GM19239 (cell line): ENCODE measurements at regions not wholly inside any gene's neighbourhood (a gene's known extent, or its start where the extent isn't known, plus 50 kb on each side); places are given as distances from the start of the nearest gene placed in this dataset.

Experiments
- DNase-seq: peaks from one replicate; pipeline ENCODE4 v3.0.0; 2011; ENCODE audit warnings: low spot score; ENCODE audit not compliant: insufficient read length
- FAIRE-seq: peaks from 2 replicates; lab custom pipeline; 2011; peaks lifted over from hg19 to GRCh38; lab: Jason Lieb, UNC

GRCh38 chr2:234289834-234290590, 206.9 kb downstream of the ARL4C start:
- FAIRE-seq (no peak), DNase-seq (no peak)

GRCh38 chr2:234288974-234289455, 207.9 kb downstream of the ARL4C start:
- FAIRE-seq (peak; percentile 96), DNase-seq (peak; percentile 25)

DNA sequence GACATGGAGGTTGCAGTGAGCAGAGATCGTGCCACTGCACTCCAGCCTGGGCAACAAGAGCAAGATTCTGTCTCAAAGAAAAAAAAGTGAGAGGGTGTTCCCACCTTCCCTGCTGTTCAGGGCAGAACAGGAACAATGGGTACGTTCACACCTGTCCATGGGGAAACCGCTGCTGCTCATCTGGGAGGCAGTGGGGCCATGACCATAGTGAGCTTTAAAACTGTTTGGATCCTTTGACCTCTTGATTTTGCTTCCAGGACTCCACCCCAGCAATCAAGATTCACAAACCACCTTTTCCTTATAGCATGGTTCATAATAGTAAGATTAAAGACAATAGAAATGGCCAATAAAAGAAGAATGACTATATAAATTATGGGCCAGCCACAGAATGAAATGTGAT, 209.2 kb downstream of the ARL4C start:
- DNase-seq (no peak), FAIRE-seq (no peak)

- FAIRE-seq (no peak), DNase-seq (no peak)
These were observed 209.9 kb downstream of the ARL4C start for GRCh38 chr2:234286956-234287355.

- FAIRE-seq (no peak), DNase-seq (no peak)
These were observed 210.7 kb downstream of the ARL4C start for GRCh38 chr2:234286118-234286598.

DNA sequence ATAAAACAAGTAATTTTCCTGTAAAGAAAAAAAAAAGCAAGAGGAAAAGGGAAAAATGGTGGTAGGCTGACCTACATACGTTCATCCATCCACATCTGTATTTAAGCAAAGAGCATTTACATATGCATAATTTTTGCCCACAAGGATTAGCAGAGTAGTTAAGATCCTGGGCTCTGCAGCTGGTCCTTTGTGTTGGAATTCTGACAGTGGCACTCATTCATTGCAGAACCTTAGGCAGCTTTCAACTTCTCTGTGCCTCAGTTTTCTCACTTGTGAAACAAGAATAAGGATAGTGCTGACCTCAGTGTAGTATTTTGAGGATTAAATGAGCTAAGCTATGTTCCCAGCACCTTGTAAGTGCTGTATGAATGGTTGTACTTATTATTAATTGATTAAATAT, 211.3 kb downstream of the ARL4C start:
- DNase-seq (no peak), FAIRE-seq (no peak)

DNA sequence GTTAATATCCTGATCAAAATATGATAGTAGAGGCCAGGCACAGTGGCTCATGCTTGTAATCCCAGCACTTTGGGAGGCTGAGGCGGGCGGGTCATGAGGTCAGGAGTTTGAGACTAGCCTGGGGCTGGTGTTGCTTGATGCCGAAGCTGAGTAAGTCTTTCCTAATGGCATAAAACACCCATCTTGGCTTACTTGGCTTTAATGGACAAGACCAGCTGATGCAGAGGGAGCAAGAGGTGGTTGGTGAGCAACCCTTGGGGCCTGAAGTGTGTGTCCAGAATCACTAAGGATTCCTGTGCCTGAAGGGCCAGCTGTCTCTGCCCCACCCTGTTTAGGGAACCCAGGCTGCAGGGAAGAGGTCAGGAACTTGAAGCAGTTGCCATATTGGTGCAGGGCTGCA, 217.2 kb downstream of the ARL4C start:
- DNase-seq (no peak), FAIRE-seq (no peak)

GRCh38 chr2:234278556-234279255, 218.2 kb downstream of the ARL4C start:
- peak; percentile 8 for FAIRE-seq
- no peak for DNase-seq

DNA sequence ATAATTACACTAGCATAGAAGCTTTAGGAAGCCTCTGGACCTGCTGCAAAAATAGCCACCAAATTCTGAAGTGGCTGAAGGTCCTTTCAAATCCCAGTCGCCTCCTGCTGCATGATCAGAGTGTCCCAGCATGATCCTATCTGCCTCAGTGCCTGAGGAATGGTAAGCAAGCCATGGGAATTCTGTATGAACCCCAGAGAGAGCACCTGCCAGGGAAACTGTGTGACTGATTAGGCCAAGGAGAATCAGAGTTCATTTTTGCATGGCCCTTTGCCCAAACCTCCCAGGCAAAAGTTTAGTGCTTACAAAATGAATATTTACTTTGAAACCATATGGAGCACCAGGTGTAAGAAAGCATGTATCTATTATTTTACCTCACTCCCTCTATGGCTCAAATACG, 221.4 kb downstream of the ARL4C start:
- DNase-seq, result no peak
- FAIRE-seq, result no peak

DNA sequence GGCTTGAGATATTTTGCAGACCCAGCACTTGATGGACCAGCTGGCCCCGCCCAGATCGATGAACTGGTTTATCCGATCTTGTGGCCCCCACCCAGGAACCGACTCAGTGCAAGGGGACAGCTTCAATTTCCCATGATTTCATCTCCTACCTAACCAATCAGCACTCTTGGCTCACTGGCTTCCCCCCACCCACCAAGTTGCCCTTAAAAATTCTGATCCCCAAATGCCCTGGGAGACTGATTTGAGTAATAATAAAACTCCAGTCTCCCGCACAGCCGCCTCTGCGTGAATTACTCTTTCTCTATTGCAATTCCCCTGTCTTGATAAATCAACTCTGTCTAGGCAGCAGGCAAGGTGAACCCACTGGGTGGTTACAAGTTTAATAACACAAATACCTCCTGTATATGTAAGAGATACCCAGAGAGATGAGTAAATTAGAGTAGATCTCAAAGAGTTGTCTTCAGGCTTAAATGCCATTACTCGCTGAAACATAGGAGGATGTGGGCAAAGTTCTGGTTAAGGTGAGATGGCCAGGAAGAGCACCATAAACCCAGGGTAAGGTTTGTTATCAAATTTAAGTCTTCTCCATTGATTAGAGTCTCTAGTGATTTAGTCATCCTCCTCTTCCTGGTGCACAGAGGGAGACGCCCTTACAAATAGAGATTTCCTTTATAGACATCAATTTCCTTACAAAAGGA, 222.8 kb downstream of the ARL4C start:
- no peak for FAIRE-seq
- DNase-seq, result no peak

DNA sequence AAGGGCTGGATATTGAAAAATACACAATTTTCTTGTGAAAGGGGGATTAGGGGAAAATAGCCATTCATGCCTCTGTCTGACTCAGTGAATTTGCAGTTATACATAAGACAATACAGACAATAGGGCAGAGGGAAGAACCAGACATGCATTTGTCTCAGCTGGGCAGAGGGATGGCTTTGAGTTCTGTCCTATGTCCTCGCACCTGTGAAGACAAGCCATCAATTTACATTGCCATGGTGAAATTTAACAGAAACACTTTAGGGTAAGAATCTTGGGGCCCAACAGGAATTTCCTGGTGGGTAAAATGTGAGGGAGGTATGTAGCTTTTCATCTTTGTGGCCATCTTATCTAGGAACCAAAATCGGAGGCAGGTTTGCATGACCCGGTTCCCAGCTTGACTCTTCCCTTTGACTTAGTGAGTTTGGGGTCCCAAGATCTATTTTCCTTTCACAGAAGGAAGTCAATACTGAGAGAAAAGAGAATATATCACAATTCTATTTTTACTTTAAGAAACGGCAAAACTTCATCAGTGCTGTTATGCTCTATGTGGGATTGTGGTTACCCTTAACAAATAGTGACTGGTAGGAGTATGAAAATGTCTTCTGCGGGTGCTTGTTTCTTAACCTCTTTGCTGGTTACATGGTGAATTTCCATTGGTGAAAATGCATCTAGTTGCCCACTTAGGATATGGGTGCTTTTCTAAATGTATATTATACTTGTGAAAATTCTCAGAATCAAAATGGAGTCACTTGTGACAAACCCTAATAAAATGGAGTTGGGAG, 221.8 kb downstream of the SPP2 start:
- FAIRE-seq, result no peak
- no peak for DNase-seq

DNA sequence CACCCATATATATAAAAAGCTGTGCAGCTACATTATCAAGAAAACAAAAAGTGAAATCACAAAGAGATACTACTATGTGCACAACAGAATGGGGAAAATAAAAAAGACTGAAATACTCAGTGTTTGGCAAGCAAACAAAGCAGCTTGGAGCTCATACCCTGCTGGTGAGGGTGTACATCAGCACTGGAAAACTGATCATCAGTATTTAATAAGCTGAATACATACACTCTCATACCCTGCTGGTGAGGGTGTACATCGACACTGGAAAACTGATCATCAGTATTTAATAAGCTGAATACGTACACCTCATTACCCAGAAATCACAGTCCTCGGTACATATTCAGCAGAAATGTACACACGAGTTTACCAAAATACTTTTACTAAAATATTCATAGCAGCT, 220.8 kb downstream of the SPP2 start:
- FAIRE-seq, result no peak
- no peak for DNase-seq

GRCh38 chr2:234269769-234270204, 219.3 kb downstream of the SPP2 start:
- no peak for FAIRE-seq
- DNase-seq, result no peak

DNA sequence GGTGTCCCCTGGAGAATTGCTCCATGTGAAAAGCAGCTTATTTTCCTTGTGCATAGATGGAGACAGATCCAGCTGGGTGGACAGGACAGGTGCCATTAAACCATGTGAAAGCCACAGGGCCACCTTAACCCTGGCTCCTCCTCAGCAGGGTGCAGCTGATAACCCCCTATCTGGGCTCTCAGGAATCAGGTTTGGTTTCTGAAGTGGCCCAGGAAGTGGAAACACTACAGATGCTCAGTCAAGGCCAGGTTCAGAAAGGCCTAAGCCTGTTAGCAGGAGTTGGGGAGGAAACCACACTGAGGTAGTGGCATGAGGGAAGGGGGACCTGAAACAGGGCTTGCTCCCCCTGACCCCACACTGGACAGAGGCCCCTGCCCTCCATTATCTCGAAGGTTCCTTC, 217.0 kb downstream of the SPP2 start:
- no peak for DNase-seq
- FAIRE-seq, result no peak

GRCh38 chr2:234266952-234267351, 216.4 kb downstream of the SPP2 start:
- DNase-seq (no peak), FAIRE-seq (no peak)

GRCh38 chr2:234265206-234265605, 214.7 kb downstream of the SPP2 start:
- DNase-seq (no peak), FAIRE-seq (no peak)

GRCh38 chr2:234261736-234262135, 211.2 kb downstream of the SPP2 start:
- no peak for FAIRE-seq
- no peak for DNase-seq

DNA sequence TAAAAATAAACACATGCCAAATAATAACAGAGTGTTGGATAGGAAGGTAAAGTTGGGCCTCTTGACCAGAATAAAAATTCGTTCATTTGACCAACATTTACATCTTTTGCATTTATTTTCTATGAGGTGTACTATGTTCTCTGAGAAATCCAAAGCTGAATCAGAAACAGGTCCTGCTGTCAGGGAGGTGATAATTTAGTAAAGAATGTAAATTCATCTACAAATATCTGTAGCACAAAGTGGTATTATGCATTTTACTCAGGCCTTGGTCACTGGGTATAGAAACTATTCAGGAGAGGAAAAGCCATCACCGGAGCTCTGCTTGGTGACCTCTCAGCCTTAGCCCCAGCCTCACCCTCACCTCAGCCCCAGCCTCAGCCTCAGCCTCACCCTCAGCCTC, 208.9 kb downstream of the SPP2 start:
- DNase-seq (no peak), FAIRE-seq (no peak)

GRCh38 chr2:234258562-234259141, 208.2 kb downstream of the SPP2 start:
- FAIRE-seq (no peak), DNase-seq (no peak)
